IPS DF 19.7 (cell line): ENCODE measurements at regions not wholly inside any gene's neighbourhood (a gene's known extent, or its start where the extent isn't known, plus 50 kb on each side); places are given as distances from the start of the nearest gene placed in this dataset.
"Not testable (repeated sequence)": the region's sequence is repeated elsewhere in the genome, so short reads cannot be mapped to it uniquely, and the experiment has no call there.

Source experiments
- DNase-seq: peaks from one replicate; pipeline ENCODE4 v3.0.0-alpha.2; 2013; ENCODE audit warnings: low read depth, low spot score

DNA sequence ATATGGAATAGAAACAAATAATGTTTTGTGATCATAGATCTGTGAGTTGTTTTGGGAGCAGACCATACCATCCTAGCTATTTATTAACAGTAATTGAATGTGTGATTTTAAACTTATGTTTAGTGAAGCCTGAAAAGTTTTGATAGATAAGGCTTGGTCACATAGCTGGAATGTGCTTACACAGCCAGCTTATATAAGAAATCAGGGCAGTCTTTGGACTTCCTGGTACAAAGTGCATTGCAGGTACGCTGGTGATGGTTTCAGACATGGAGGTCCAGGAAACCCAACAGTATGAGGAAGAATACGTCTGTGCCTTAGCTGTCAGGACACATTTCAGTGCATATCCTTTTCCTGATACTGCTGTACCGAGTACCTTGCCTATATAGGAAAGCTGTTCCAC is 2316.2 kb upstream of the PCDH20 start:
- DNase-seq: no peak

DNA sequence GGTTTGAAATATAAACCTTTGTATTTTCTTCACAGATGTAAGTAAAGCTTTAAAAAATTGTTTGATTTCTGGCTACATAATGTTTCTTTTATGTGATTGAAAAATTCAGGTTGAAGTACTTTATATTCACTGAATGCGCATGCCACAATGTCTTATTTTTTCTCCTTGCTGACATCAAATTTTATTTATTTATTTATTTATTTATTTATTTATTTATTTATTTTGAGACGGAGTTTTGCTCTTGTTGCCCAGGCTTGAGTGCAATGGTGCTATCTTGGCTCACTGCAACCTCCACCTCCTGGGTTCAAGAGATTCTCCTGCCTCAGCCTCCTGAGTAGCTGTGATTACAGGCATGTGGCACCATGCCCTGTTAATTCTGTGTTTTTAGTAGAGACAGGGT is 2296.5 kb upstream of the PCDH20 start:
- DNase-seq: not testable (repeated sequence)

GRCh38 chr13:63706751-63707150 is 2291.1 kb upstream of the PCDH20 start:
- DNase-seq: no peak

- no peak for DNase-seq
Measured at GRCh38 chr13:63704521-63704920, 2288.9 kb upstream of the PCDH20 start.

DNA sequence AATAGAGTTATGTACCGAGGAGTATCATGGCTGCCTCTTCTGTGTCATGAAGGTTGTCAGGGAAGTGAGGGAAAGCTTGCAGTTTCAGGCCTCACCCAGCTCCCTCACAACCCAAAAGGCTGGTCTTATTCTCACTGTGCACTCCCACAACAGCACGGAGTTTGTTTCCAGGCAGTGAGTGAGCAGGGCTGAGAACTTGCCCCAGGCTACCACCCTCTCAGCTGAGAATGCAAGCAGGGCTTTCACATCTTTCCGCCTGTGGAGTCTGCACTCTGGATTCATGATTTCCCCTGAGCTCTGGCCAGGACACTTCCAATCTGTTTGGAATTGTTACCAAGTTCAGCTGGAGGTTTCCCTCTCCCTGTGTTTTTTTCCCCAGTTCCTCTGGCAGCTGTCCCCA is 2284.7 kb upstream of the PCDH20 start:
- no peak for DNase-seq

- no peak for DNase-seq
Measured at GRCh38 chr13:63699948-63700347, 2284.3 kb upstream of the PCDH20 start.

GRCh38 chr13:63696055-63696454 is 2280.4 kb upstream of the PCDH20 start:
- no peak for DNase-seq

DNA sequence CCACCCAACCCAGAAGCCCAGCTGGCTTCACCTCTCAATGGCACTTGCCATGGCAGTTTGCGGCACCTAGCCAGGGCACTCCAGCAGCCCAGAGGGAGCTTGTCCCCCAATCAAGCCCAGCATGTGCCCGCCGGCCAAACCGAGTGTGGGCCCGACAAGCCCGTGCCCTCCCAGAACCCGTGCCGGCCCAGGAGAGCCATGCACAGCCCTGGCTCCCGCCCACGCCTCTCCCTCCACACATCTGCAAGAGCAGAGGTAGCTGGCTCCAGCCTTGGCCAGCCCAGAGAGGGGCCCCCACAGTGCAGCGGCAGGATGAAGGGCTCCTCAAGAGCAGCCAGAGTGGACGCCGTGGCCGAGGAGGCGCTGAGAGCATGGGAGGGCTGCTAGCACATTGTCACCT is 2278.0 kb upstream of the PCDH20 start:
- no peak for DNase-seq

GRCh38 chr13:63691474-63691873 is 2275.8 kb upstream of the PCDH20 start:
- no peak for DNase-seq

DNA sequence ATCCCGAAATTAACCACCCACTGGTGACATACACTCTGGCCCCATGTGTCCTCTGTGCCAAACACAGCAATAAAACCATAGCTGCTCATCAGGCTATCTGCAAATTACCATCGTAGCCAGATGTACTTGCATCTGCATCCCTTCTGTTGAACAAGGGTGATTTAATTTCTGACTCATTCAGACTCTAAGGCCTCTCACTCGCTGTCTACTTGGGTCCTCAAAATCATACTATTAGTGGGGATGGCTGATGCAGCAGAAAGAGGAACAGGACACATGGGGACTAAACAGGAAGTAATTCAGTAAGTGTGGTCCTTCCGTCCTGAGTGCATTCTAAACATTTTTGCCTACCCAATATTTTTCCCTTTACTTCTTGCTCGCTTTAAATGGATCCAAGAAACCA is 2275.0 kb upstream of the PCDH20 start:
- DNase-seq: no peak

DNA sequence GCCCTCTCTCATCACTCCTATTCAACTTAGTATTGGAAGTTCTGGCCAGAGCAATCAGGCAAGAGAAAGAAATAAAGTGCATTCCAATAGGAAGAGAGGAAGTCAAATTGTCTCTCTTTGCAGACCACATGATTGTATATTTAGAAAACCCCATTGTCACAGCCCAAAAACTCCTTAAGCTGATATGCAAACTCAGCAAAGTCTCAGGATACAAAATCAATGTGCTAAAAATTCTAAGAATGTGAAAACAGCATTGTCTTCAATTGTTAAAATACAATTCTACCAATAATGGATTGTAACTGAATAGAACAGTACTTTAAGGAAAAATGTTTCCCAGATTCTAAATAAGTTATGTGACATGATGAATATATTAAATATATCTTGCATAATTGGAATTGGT is 2269.2 kb upstream of the PCDH20 start:
- DNase-seq: no peak

DNA sequence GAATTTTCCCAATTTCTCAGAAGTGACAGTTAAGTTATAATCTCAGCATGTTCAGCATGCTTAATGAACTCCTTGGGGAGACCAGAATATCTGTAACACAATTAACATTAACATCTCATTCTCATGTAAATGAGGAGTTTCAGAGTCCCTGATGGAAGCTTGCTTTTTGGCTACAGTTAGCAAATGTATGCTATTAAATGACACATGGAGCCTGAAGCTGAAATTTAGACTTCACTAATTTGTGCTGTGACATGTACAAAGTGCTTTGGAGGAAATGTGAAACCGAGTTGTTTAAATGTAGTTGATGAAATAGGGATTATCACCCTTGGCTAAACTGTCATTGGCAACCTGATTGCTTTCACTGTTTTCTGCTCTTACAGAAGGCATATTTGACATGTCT is 2265.1 kb upstream of the PCDH20 start:
- no peak for DNase-seq

DNA sequence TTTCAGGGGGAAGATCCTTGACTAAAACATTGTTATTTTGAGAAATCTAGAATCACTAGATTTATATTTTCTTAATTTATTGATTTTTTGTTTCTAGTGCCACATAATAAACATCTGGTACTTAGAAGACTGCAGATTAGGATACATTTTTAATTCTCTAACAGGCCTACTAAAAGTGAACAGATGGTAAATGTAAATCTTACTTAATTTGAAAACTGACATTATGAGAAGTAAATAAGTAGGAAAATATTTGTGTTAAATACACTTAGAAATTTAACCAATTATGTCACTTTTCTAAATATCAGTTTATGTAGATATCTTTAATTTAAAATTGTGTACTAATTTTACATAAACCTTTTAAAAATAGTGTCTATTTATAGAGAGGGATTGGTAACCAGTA is 2255.6 kb upstream of the PCDH20 start:
- DNase-seq: no peak

GRCh38 chr13:63651394-63651793 is 2235.7 kb upstream of the PCDH20 start:
- no peak for DNase-seq

DNA sequence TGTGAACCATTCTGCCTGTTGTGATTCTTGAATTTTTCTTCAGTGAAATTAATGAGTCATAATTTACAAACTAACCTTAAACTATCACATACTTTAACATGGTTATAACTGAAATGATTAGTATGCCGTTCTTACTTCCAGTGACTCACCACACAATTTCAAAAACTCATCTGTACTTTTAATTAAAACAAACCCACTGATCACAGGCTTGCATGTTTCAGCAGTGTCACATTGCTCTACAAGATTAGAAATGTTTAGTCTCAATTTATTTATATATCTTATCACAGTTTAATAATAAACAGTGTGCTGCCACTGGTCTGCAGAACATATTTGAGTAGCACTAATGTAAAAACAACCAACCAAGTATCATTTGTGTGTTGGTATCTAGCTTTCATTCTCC is 2227.9 kb upstream of the PCDH20 start:
- DNase-seq: no peak

DNA sequence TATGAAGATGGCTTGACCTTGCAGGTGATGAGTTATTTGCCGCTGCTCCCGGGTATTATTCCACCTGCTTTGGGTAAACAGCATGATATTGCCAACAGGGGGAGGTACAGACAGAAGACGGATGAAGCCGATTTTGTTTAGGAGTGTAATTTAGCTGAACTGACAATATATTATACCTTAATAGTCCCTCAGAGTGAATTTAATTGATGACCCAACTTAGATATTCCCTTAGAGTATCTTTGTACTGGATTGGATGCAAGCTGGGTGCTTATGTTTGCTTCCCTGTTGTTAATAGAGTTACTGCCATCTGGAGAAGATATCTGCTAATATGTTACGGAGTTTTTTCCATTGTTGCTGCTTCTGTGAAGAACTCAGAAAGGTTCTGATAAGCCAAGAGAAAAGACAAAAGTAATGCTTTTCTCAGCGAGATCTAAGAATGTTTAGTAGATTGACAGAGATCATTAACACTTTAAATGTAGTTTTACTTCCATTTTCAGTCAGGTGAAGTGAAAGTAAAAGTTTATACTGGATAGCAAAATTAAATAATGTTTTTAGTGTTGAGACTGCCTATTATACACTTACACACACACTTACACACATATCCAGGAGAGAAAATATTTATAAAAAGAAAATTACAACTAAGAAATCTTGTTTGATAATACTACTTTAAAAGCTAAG is 2220.8 kb upstream of the PCDH20 start:
- DNase-seq: no peak

DNA sequence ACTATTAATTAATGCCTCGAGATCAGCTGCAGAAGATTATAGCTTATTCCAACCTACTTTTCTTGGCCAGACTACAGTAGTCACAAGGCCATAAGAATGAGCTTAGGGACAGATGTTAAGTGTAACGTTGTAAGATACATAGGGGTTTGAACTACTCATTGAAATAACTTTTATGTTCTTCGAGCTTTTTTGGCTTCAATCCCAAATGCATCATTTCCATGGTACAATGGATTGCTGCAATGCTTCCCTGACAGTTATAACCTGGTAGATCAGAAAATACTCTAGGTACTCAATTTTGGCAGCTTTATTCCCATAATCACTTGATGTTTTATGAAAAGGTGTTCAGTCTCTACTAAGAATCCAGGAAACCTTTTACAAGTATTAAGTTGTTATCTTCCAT is 2216.7 kb upstream of the PCDH20 start:
- DNase-seq: no peak

DNA sequence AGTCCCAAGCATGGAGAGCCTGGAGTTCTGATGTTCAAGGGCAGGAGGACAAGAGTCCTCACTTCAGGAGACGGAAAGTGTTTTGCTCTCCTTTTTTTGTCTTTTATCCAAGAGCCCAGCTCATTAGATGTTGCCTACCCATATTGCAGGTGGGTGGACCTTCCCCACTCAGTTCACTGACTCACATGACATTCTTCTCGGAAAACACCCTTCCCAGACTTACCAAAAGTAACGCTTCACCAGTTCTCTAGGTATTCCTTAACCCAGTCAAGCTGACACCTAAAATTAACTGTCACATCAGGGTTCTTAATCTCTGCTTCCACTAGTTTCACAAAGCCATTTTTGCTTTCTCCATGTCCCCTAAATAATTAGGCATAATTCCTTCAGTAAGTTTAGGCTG is 2215.4 kb upstream of the PCDH20 start:
- no peak for DNase-seq

DNA sequence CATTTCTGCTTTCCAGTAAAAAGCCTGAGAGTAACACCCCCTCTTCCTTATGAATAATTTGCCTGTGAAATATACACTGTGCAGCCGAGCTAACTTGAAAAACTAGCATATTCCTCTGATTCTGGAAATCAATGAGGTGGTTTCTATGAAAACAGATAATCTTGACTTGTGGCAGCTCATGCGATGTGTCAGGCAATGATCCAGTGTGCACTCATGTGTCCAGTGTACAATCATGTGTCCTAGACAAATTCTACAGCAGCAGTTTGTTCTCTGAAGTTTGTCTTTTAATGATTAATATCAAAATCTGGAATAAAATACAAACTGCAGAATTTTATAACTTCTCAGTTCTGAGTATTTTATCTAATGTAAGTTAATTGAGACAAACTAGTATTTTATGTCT is 2213.9 kb upstream of the PCDH20 start:
- no peak for DNase-seq

DNA sequence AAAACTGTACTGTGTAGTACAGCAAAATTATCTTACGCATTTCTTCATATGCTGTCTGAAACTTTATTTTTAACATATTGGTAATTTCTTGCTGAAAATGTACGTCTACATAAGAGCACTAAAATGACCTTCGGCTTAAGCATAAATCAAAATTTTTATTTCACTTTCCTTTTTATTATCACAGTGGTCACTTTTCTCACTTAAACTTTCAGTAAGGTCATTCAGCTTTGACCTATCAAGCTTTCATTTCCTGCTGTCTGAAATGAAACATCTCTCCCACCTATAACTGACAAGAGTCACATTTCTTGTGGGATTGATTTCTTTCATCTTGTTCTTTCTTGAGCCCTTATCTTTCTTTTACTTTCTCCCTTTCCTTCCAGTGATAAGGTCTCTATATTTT is 2212.7 kb upstream of the PCDH20 start:
- no peak for DNase-seq

- no peak for DNase-seq
Measured at GRCh38 chr13:63625869-63626268, 2210.2 kb upstream of the PCDH20 start.

DNA sequence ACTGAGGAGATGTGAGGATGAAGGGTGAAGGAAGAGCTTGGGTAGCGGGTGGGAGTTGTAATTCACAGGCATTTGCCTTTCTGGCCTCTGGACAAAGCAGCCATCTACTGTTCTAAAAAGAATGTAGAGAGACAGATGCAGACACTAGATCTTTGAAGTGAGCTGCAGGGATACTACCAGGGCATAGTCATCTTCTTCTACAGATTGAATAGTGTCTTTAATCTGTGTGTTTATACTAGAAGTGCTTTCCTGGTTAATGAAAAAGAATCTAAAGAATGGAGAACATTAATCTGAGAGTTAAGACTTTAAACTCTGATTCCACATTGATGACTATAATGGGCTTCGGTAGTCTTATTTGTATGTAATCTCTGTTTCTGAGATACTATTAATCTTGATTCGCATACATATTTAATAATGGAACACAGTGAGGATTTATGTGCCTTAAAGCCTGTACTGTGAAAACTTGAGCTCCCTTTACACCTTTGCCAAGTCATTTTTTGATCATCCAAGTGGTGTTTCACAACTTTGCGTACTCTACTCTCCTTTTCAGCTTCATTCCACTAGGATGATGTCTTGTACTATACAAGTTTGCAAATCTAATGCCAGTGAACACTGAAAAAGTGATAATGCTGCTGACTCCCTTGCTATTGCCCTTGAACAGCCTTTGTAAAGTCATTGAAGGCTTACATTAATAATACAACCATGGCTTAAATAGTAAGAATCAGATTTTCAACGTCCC is 2199.4 kb upstream of the PCDH20 start:
- DNase-seq: no peak

GRCh38 chr13:63607153-63607552 is 2191.5 kb upstream of the PCDH20 start:
- DNase-seq: no peak

- DNase-seq: no peak
Measured at GRCh38 chr13:63605962-63606361, 2190.3 kb upstream of the PCDH20 start.
